Parathyroid adenoma (tissue), 2 donors: ENCODE measurements at regions not wholly inside any gene's neighbourhood (a gene's known extent, or its start where the extent isn't known, plus 50 kb on each side); places are given as distances from the start of the nearest gene placed in this dataset.

Experiments used
- H2AFZ ChIP-seq: fragments of 300-600 bp; sonication (generic); one replicate; pipeline ENCODE4 v1.7.0; 2017; ENCODE audit warnings: antibody characterized with exemption, mild to moderate bottlenecking
- H3K27ac ChIP-seq: fragments of 300-600 bp; sonication (generic); one replicate; pipeline ENCODE4 v1.7.0; 2017
- H3K27me3 ChIP-seq: fragments of 300-600 bp; sonication (generic); one replicate; pipeline ENCODE4 v1.7.0; 2017; ENCODE audit warnings: low read length; ENCODE audit not compliant: control insufficient read depth, insufficient read depth
- H3K36me3 ChIP-seq: fragments of 300-600 bp; sonication (generic); one replicate; pipeline ENCODE4 v1.7.0; 2017; ENCODE audit warnings: low read length; ENCODE audit not compliant: control insufficient read depth, insufficient read depth
- H3K4me1 ChIP-seq: fragments of 300-600 bp; sonication (generic); one replicate; pipeline ENCODE4 v1.7.0; 2017; ENCODE audit warnings: control low read depth
- H3K4me2 ChIP-seq: fragments of 300-600 bp; sonication (generic); one replicate; pipeline ENCODE4 v1.7.0; 2017; ENCODE audit warnings: low read length
- H3K4me3 ChIP-seq: fragments of 300-600 bp; sonication (generic); one replicate; pipeline ENCODE4 v1.7.0; 2017; ENCODE audit warnings: low read depth, low read length
- H3K79me2 ChIP-seq: fragments of 300-600 bp; sonication (generic); one replicate; pipeline ENCODE4 v1.7.0; 2017; ENCODE audit warnings: control low read depth
- H3K9ac ChIP-seq: fragments of 300-600 bp; sonication (generic); one replicate; pipeline ENCODE4 v1.7.0; 2017; ENCODE audit warnings: mild to moderate bottlenecking
- H3K9me3 ChIP-seq: fragments of 300-600 bp; sonication (generic); one replicate; pipeline ENCODE4 v1.7.0; 2017; ENCODE audit warnings: low read length; ENCODE audit not compliant: control insufficient read depth
- CTCF ChIP-seq: fragments of 300-600 bp; sonication (generic); IDR thresholded peaks from one replicate; pipeline ENCODE4 v1.7.0; 2017; ENCODE audit warnings: antibody characterized with exemption, mild to moderate bottlenecking
- donor health status: primary hyperparathyroidism.

DNA sequence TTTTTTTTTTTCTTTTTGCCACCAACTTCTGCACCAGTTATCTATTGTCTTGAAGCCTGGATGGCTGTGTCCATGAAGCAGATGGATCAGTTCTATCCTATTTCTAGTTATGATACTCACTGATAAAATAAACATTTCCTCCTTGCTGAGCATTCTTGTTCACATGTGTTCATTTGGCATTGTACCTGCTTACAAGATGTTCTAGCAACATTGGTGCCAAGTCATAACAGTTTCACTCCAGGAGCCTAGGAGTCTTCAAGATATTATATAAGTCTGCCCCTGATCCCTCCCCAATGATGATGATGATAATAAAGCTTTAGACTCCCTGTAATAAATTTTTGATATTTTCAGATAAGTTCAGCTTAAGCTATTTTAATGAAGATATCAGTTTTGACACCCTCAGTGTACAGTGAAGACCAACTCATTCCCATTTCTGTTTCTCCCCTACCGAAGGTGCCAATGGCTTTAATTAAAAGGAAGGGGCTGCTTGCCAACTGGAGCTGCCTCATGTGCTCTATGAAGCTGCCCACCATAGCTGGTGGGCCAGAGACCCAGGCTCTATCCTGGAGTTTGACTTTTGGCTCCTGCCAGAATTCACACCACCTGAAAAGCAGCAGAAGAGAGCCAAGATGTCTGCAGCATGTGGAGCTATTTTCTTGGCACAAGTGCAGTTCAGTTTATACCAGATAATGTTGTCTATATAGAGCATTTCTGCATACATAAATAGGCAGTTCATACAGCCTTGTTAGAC, 265.4 kb upstream of the TET2 start:
- no peaks in the 10 kb centered on the region for H3K9me3 ChIP-seq
- no peak overlapping the region for H3K9ac ChIP-seq
- no peak overlapping the region for H2AFZ ChIP-seq
- no peaks in the 10 kb centered on the region for H3K36me3 ChIP-seq
- no peak for TF ChIP-seq CTCF
- no peaks in the 10 kb centered on the region for H3K79me2 ChIP-seq
- no peaks in the 10 kb centered on the region for H3K4me1 ChIP-seq
- H3K4me3 ChIP-seq = no peak overlapping the region
- H3K27me3 ChIP-seq = no peaks in the 10 kb centered on the region
- no peak overlapping the region for H3K4me2 ChIP-seq
- no peak overlapping the region for H3K27ac ChIP-seq

- no peaks in the 10 kb centered on the region for H3K4me1 ChIP-seq
- H2AFZ ChIP-seq = no peak overlapping the region
- H3K4me3 ChIP-seq = no peak overlapping the region
- H3K9me3 ChIP-seq = no peaks in the 10 kb centered on the region
- no peak overlapping the region for H3K9ac ChIP-seq
- H3K27ac ChIP-seq = no peak overlapping the region
- H3K79me2 ChIP-seq = no peaks in the 10 kb centered on the region
- no peak for TF ChIP-seq CTCF
- no peaks in the 10 kb centered on the region for H3K36me3 ChIP-seq
- H3K4me2 ChIP-seq = no peak overlapping the region
- no peaks in the 10 kb centered on the region for H3K27me3 ChIP-seq
These were observed 255.9 kb upstream of the TET2 start for GRCh38 chr4:104890598-104891275.

DNA sequence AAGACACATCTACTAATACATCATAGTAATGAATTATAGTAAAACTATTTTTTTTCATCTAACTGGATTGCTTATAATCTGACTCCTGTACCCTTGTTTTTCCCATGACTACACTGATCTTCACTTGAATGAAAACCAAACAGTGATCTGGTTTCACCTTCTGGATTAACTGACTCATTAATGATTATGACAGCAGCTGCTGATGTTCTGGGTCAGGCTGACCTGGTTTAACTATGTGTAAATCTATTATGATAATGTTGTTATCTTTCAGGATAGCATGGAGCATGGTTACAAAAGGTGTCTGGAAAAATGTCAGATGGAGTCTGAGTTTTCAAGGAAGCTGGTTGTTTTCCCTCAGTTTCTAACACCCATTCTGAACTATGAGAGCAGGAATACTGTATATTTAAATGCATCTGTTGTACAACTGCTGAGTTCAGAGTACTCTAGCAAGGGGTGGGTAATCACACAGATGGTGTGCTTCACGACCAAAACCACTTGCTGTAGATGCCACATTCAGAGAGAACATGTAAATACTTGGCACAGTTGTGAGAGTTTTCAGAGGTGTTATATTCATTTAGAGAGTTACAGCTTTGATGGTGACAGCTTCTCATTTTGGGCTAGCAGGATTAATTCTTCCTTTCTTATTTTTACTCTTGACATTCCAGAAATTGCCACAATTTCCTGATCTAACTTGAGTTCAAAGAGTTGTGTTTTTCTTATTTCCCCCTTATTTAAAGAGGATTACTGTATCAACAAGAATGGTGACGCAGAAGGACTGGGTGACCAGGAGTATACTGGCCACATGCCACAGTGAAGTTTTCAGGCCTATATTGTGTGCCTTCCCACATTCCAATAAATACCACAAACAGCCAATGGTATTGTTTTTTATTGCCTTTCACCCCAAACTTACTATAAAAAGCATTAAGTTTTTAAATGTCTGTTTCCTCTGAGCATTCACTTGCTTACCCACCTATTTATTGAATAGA, 249.7 kb upstream of the TET2 start:
- Histone ChIP-seq H3K79me2 (no peaks in the 10 kb centered on the region), H3K9me3 (no peaks in the 10 kb centered on the region), H2AFZ (no peak overlapping the region), H3K4me2 (no peak overlapping the region), H3K4me3 (no peak overlapping the region), H3K36me3 (no peaks in the 10 kb centered on the region), H3K4me1 (no peaks in the 10 kb centered on the region), H3K27ac (no peak overlapping the region), H3K27me3 (no peaks in the 10 kb centered on the region), H3K9ac (no peak overlapping the region)
- TF ChIP-seq CTCF = no peak

DNA sequence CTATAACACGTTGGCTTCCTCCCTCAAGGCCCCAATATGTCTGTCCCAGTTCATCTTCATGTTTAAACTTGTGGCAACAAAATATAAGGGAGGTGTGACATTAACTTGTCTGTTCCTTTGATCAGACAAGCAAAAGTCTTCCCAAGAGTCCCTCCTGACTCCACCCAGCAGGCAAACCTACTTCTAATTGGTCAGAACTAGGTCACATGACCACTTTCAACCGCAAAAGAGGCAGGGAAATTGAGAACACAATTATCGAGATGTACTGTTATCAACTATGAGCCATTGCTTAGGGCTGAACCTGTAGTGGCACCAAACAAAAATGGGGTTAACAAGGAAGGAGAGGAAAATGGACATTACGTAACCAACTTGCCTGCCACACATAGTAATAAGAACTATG, 246.8 kb upstream of the TET2 start:
- TF ChIP-seq CTCF = no peak
- Histone ChIP-seq H3K27me3 (no peaks in the 10 kb centered on the region), H3K36me3 (no peaks in the 10 kb centered on the region), H3K9me3 (no peaks in the 10 kb centered on the region), H3K27ac (no peak overlapping the region), H3K79me2 (no peaks in the 10 kb centered on the region), H3K4me3 (no peak overlapping the region), H3K4me2 (no peak overlapping the region), H3K9ac (no peak overlapping the region), H2AFZ (no peak overlapping the region), H3K4me1 (no peaks in the 10 kb centered on the region)
